DND-41 (cell line): ENCODE measurements at regions not wholly inside any gene's neighbourhood (a gene's known extent, or its start where the extent isn't known, plus 50 kb on each side); places are given as distances from the start of the nearest gene placed in this dataset.

Experiments used
- ATAC-seq: fragments of 200-7000 bp; cut with Tn5 transposase; 3 replicates; pipeline ENCODE4 v1.9.1; 2021; ENCODE audit warnings: low read depth; ENCODE audit not compliant: insufficient read depth
- DNase-seq: peaks from one replicate; pipeline ENCODE4 v3.0.0-alpha.2; 2020
- H2AFZ ChIP-seq: 2 replicates; pipeline ENCODE4 v1.6.0; 2012; ENCODE audit warnings: low read depth, low read length
- H3K27ac ChIP-seq: 2 replicates; pipeline ENCODE4 v1.5.1; 2012; ENCODE audit warnings: low read length, inconsistent platforms
- H3K27me3 ChIP-seq: fragments of 200-600 bp; sonication (generic); 2 replicates; pipeline ENCODE4 v1.6.0; 2012; ENCODE audit warnings: low read length, mild to moderate bottlenecking, inconsistent platforms; ENCODE audit not compliant: insufficient read depth, poor library complexity
- H3K36me3 ChIP-seq: 2 replicates; pipeline ENCODE4 v1.5.1; 2012; ENCODE audit warnings: low read length, inconsistent platforms; ENCODE audit not compliant: insufficient read depth
- H3K4me1 ChIP-seq: 2 replicates; pipeline ENCODE4 v1.5.1; 2012; ENCODE audit warnings: mild to moderate bottlenecking, low read length; ENCODE audit not compliant: insufficient read depth
- H3K4me2 ChIP-seq: 2 replicates; pipeline ENCODE4 v1.6.0; 2012; ENCODE audit warnings: mild to moderate bottlenecking, moderate library complexity, low read length, inconsistent platforms; ENCODE audit not compliant: insufficient read depth
- H3K4me3 ChIP-seq, 2 experiments: fragments of 200-600 bp in 1 of 2; shearing (Covaris generic) in 1 of 2; 2 replicates each; pipeline ENCODE4 v1.5.1; 2012 to 2016; ENCODE audit warnings: inconsistent platforms in 2 of 2, low read length in 2 of 2, mild to moderate bottlenecking in 2 of 2, low read depth in 1 of 2, moderate library complexity in 1 of 2
- H3K79me2 ChIP-seq: 2 replicates; pipeline ENCODE4 v1.6.0; 2012; ENCODE audit warnings: low read length, inconsistent platforms; ENCODE audit not compliant: insufficient read depth
- H3K9ac ChIP-seq: 2 replicates; pipeline ENCODE4 v1.6.0; 2012; ENCODE audit warnings: low read depth, mild to moderate bottlenecking, inconsistent platforms, low read length, moderate library complexity
- H3K9me3 ChIP-seq: 2 replicates; pipeline ENCODE4 v1.5.1; 2012; ENCODE audit warnings: low read length, moderate library complexity, mild to moderate bottlenecking, inconsistent platforms; ENCODE audit not compliant: insufficient read depth, severe bottlenecking
- H4K20me1 ChIP-seq: 2 replicates; pipeline ENCODE4 v1.6.0; 2012; ENCODE audit warnings: low read length; ENCODE audit not compliant: insufficient read depth
- EZH2 ChIP-seq: IDR thresholded peaks from 3 replicates; pipeline ENCODE4 v1.6.1; 2012; ENCODE audit warnings: borderline replicate concordance, low read depth, mild to moderate bottlenecking, moderate library complexity, low read length, inconsistent platforms; ENCODE audit not compliant: severe bottlenecking
- TF ChIP-seq, protein P1 (sequence below): IDR thresholded peaks from 2 replicates; pipeline ENCODE4 v1.5.1; 2012; ENCODE audit warnings: borderline replicate concordance, low read length, moderate library complexity, mild to moderate bottlenecking; ENCODE audit not compliant: poor library complexity, severe bottlenecking; ENCODE audit errors: extremely low read depth

DNA sequence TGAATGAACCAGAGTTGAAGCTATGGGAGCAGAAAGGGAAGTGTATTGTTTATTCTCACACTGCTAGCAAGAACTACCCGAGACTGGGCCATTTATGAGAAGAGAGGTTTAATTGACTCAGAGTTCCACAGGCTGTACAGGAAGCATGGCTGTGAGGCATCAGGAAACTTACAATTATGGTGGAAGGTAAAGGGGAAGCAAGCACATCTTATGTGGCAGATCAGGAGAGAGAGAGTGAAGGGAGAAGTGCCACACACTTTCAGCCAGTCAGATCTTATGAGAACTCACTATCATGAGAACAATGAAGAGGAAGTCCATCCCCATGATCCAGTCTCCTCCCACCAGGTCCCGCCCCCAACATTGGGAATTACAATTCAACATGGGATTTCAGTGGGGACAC lies 383.2 kb upstream of the SLC14A2 start:
- no peak for DNase-seq
- no peak for ATAC-seq
- H2AFZ ChIP-seq = no peak overlapping the region
- no peaks in the 10 kb centered on the region for H3K4me1 ChIP-seq
- no peak overlapping the region for H3K27ac ChIP-seq
- TF ChIP-seq, protein P1, sequence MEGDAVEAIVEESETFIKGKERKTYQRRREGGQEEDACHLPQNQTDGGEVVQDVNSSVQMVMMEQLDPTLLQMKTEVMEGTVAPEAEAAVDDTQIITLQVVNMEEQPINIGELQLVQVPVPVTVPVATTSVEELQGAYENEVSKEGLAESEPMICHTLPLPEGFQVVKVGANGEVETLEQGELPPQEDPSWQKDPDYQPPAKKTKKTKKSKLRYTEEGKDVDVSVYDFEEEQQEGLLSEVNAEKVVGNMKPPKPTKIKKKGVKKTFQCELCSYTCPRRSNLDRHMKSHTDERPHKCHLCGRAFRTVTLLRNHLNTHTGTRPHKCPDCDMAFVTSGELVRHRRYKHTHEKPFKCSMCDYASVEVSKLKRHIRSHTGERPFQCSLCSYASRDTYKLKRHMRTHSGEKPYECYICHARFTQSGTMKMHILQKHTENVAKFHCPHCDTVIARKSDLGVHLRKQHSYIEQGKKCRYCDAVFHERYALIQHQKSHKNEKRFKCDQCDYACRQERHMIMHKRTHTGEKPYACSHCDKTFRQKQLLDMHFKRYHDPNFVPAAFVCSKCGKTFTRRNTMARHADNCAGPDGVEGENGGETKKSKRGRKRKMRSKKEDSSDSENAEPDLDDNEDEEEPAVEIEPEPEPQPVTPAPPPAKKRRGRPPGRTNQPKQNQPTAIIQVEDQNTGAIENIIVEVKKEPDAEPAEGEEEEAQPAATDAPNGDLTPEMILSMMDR = no peak
- no peak for TF ChIP-seq EZH2
- no peak overlapping the region for H3K4me2 ChIP-seq
- H3K27me3 ChIP-seq = no peaks in the 10 kb centered on the region
- no peak overlapping the region for H3K4me3 ChIP-seq
- H3K9ac ChIP-seq = no peak overlapping the region
- H4K20me1 ChIP-seq = no peaks in the 10 kb centered on the region
- H3K36me3 ChIP-seq = no peaks in the 10 kb centered on the region
- H3K79me2 ChIP-seq = no peaks in the 10 kb centered on the region
- no peaks in the 10 kb centered on the region for H3K9me3 ChIP-seq

DNA sequence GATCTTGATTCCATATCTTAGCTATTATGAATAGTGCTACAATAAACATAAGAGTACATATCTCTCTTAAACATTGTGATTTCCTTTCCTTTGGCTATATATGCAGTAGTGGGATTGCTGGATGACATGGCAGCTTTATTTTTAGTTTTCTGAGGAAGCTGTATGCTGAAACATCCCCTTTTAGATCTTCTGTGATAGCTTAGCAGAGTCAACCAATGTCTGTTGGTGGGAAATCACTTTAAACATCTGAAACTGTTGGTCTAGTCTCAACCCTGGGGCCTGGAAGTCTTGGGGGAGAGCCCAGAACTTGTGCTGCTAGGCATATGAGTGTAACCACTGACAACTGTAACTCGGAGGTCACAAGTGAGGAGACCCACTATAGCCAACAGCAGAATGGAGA lies 378.6 kb upstream of the SLC14A2 start:
- no peak overlapping the region for H3K9ac ChIP-seq

DNA sequence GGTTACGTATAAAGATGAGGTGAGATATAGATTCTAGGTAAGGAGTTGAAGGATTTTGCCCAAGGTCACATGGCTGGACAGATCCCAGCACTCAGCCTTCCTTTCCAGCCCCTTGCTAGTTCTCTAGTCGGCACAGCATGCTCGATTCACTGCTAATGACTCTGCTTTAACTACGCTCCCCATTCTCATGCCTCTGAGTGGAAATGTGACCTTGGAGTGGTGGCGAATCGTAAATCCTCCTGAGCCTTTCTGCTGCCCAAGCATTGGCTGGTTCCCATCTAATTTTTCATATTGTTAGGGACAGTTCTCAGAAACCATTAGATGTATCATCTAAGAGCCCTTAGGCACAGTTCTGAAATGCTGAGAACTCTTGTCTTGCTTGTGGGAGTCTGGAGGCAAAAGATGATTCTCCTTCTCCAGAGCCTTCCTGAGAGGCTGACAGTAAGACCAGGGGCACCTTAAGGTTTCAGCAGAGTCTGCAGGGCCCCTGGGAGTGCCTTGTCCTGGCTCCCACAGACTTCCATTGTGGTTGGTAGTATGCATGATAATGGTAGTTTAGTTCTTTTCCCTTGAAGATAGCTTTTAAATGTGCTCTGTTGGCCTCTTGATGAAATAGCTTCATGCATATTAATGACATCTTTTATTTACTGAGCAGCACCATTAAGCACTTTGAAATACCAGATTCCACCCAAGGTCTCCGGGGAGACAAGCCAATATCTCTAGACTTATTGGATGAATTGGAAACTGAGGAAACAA lies 377.8 kb upstream of the SLC14A2 start:
- DNase-seq = no peak
- H3K4me3 ChIP-seq = no peak overlapping the region
- TF ChIP-seq, protein P1 = no peak
- no peak for TF ChIP-seq EZH2
- no peaks in the 10 kb centered on the region for H3K4me1 ChIP-seq
- H2AFZ ChIP-seq = no peak overlapping the region
- no peak overlapping the region for H3K9ac ChIP-seq
- H3K9me3 ChIP-seq = no peaks in the 10 kb centered on the region
- no peak overlapping the region for H3K27ac ChIP-seq
- no peaks in the 10 kb centered on the region for H3K36me3 ChIP-seq
- no peaks in the 10 kb centered on the region for H4K20me1 ChIP-seq
- H3K4me2 ChIP-seq = no peak overlapping the region
- H3K79me2 ChIP-seq = no peaks in the 10 kb centered on the region
- ATAC-seq = no peak
- H3K27me3 ChIP-seq = no peaks in the 10 kb centered on the region

More for the DNA sequence above, 378.6 kb upstream of the SLC14A2 start:
- H3K4me3 ChIP-seq = no peak overlapping the region
- no peaks in the 10 kb centered on the region for H3K79me2 ChIP-seq
- H3K9me3 ChIP-seq = no peaks in the 10 kb centered on the region
- ATAC-seq (no peak), DNase-seq (no peak)
- no peak overlapping the region for H3K27ac ChIP-seq
- no peak for TF ChIP-seq EZH2
- TF ChIP-seq, protein P1 = no peak
- H3K4me2 ChIP-seq = no peak overlapping the region
- H3K36me3 ChIP-seq = no peaks in the 10 kb centered on the region
- H3K27me3 ChIP-seq = no peaks in the 10 kb centered on the region
- H3K4me1 ChIP-seq = no peaks in the 10 kb centered on the region
- H2AFZ ChIP-seq = no peak overlapping the region
- no peaks in the 10 kb centered on the region for H4K20me1 ChIP-seq

DNA sequence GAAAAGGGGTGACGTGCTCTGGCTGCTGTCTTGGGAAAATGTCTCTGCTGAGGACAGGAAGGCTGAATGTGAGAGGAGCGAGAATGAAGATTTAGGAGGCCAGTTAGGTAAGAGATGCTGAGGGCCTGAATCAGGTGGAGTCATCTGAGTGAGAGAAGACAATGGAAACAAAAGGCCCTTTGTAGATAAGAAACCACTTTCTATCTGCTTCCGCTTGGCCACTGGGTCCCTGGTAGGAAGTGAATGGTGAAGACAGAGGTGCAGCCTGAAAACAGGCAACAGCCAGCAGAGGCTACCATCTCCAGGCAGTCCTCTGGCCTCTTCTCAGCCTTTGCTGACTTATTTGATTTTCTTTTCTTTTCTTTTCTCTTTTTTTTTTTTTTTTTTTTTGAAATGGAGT lies 374.0 kb upstream of the SLC14A2 start:
- Histone ChIP-seq H2AFZ (no peak overlapping the region), H3K9me3 (no peaks in the 10 kb centered on the region)

More for the DNA sequence above, 374.0 kb upstream of the SLC14A2 start:
- no peaks in the 10 kb centered on the region for H3K79me2 ChIP-seq
- H4K20me1 ChIP-seq = no peaks in the 10 kb centered on the region
- no peak for TF ChIP-seq EZH2
- TF ChIP-seq, protein P1 = no peak
- ATAC-seq (no peak), DNase-seq (no peak)
- no peaks in the 10 kb centered on the region for H3K27me3 ChIP-seq
- H3K4me3 ChIP-seq = no peak overlapping the region
- no peaks in the 10 kb centered on the region for H3K36me3 ChIP-seq
- H3K9ac ChIP-seq = no peak overlapping the region
- no peaks in the 10 kb centered on the region for H3K4me1 ChIP-seq
- H3K4me2 ChIP-seq = no peak overlapping the region
- no peak overlapping the region for H3K27ac ChIP-seq
